IMR-90 (cell line): ENCODE measurements at regions not wholly inside any gene's neighbourhood (a gene's known extent, or its start where the extent isn't known, plus 50 kb on each side); places are given as distances from the start of the nearest gene placed in this dataset.

Experiments
- ATAC-seq: fragments of 200-7000 bp; cut with Tn5 transposase; 2 replicates; pipeline ENCODE4 v1.9.1; 2020; ENCODE audit warnings: low read depth, mild to moderate bottlenecking, moderate library complexity
- BruUV-seq: library from RNA; stranded (reverse); fragments of 400-500 nt; replicated peaks from 2 replicates; lab custom pipeline; 2021; lab: Mats Ljungman, UMichigan
- CTCF ChIA-PET: fragments of 300-600 bp; formaldehyde crosslinking; extraction: SDS; loops from one replicate; lab custom pipeline; 2021; ENCODE audit warnings: antibody characterized with exemption; lab: Yijun Ruan, JAX
- POLR2A ChIA-PET: fragments of 300-600 bp; sonication (Branson Sonifier 250); formaldehyde crosslinking; loops from one replicate; lab custom pipeline; 2022; ENCODE audit warnings: antibody characterized with exemption; ENCODE audit not compliant: unreplicated experiment; lab: Charles Lee
- DNase-seq: peaks from one replicate; pipeline ENCODE4 v3.0.0; 2013
- H2AFZ ChIP-seq: replicated peaks from 2 replicates; pipeline ENCODE3; 2013; ENCODE audit warnings: low read length, mild to moderate bottlenecking; ENCODE audit not compliant: poor library complexity
- H2AK5ac ChIP-seq: 2 replicates; pipeline ENCODE4 v1.6.1; 2013; ENCODE audit warnings: low read depth, low read length, inconsistent platforms
- H2AK9ac ChIP-seq: replicated peaks from 2 replicates; pipeline ENCODE3; 2013; ENCODE audit warnings: mild to moderate bottlenecking, low read depth, low read length, moderate library complexity; ENCODE audit not compliant: poor library complexity
- H2BK120ac ChIP-seq: 2 replicates; pipeline ENCODE4 v1.6.1; 2013; ENCODE audit warnings: low read depth, low read length, inconsistent platforms
- H2BK15ac ChIP-seq: 3 replicates; pipeline ENCODE4 v1.6.1; 2013; ENCODE audit warnings: low read depth, low read length, inconsistent platforms
- H2BK20ac ChIP-seq: 2 replicates; pipeline ENCODE4 v1.6.1; 2013; ENCODE audit warnings: low read depth, mild to moderate bottlenecking, inconsistent platforms, low read length, moderate library complexity
- H2BK5ac ChIP-seq: 2 replicates; pipeline ENCODE4 v1.6.1; 2013; ENCODE audit warnings: mild to moderate bottlenecking, low read depth, low read length, inconsistent platforms; ENCODE audit not compliant: poor library complexity, severe bottlenecking
- H3K14ac ChIP-seq: replicated peaks from 2 replicates; pipeline ENCODE4 v1.6.1; 2013; ENCODE audit warnings: low read depth, low read length, inconsistent platforms
- H3K18ac ChIP-seq: 2 replicates; pipeline ENCODE4 v1.6.1; 2013; ENCODE audit warnings: low read depth, low read length, control low read depth
- H3K23ac ChIP-seq: 2 replicates; pipeline ENCODE4 v1.6.1; 2013; ENCODE audit warnings: low read depth, low read length, inconsistent platforms
- H3K27ac ChIP-seq: 2 replicates; pipeline ENCODE4 v1.5.1; 2013; ENCODE audit warnings: mild to moderate bottlenecking, control low read depth, low read length; ENCODE audit not compliant: insufficient read depth
- H3K27me3 ChIP-seq: 2 replicates; pipeline ENCODE4 v1.6.1; 2013; ENCODE audit warnings: low read length; ENCODE audit not compliant: control insufficient read depth, insufficient read depth
- H3K36me3 ChIP-seq: 2 replicates; pipeline ENCODE4 v1.6.1; 2013; ENCODE audit warnings: low read length, mixed read lengths; ENCODE audit not compliant: control insufficient read depth, insufficient read depth
- H3K4ac ChIP-seq: 2 replicates; pipeline ENCODE4 v1.6.1; 2013; ENCODE audit warnings: low read depth, low read length, inconsistent platforms
- H3K4me1 ChIP-seq: 2 replicates; pipeline ENCODE4 v1.6.1; 2013; ENCODE audit warnings: low read length, mixed read lengths; ENCODE audit not compliant: control insufficient read depth, insufficient read depth
- H3K4me2 ChIP-seq: 2 replicates; pipeline ENCODE4 v1.6.1; 2013; ENCODE audit warnings: low read depth, mild to moderate bottlenecking, control low read depth, low read length, moderate library complexity
- H3K4me3 ChIP-seq: 2 replicates; pipeline ENCODE4 v1.5.1; 2013; ENCODE audit warnings: low read depth, mild to moderate bottlenecking, control low read depth, low read length, moderate library complexity; ENCODE audit not compliant: insufficient read depth
- H3K56ac ChIP-seq: 2 replicates; pipeline ENCODE4 v1.6.1; 2013; ENCODE audit warnings: low read length, inconsistent platforms; ENCODE audit not compliant: insufficient read depth; ENCODE audit errors: extremely low read depth
- H3K79me1 ChIP-seq, 2 experiments: 2 replicates each; pipeline ENCODE4 v1.6.1; 2013; ENCODE audit warnings: low read length in 2 of 2, inconsistent platforms in 1 of 2, low read depth in 1 of 2
- H3K9ac ChIP-seq: 2 replicates; pipeline ENCODE4 v1.6.1; 2013; ENCODE audit warnings: low read depth, low read length, control low read depth
- H3K9me1 ChIP-seq: 2 replicates; pipeline ENCODE4 v1.6.1; 2013; ENCODE audit warnings: low read length, inconsistent platforms; ENCODE audit not compliant: insufficient read depth
- H3K9me3 ChIP-seq: 2 replicates; pipeline ENCODE4 v1.6.1; 2013; ENCODE audit warnings: low read length; ENCODE audit not compliant: control insufficient read depth, insufficient read depth
- H4K20me1 ChIP-seq: 2 replicates; pipeline ENCODE4 v1.6.1; 2013; ENCODE audit warnings: low read length, inconsistent platforms; ENCODE audit not compliant: insufficient read depth
- H4K5ac ChIP-seq: 2 replicates; pipeline ENCODE4 v1.6.1; 2013; ENCODE audit warnings: mild to moderate bottlenecking, low read depth, low read length, control low read depth
- H4K8ac ChIP-seq, 2 experiments: 2 replicates each; pipeline ENCODE4 v1.6.1; 2013; ENCODE audit warnings: low read depth in 2 of 2, low read length in 2 of 2, control low read depth in 1 of 2, inconsistent platforms in 1 of 2
- H4K91ac ChIP-seq: 2 replicates; pipeline ENCODE4 v1.6.1; 2013; ENCODE audit warnings: low read depth, low read length, inconsistent platforms; ENCODE audit not compliant: insufficient read depth
- MAFK ChIP-seq: IDR thresholded peaks from 2 replicates; pipeline ENCODE4 v1.6.1; 2012; ENCODE audit warnings: low read depth, low read length, improper control_type of control experiment
- MAZ ChIP-seq: IDR thresholded peaks from 2 replicates; pipeline ENCODE4 v1.6.1; 2012; ENCODE audit warnings: low read depth, mild to moderate bottlenecking, low read length, improper control_type of control experiment, moderate library complexity, borderline replicate concordance
- WGBS, 2 experiments: methylation state at CpG; one replicate each; pipeline versions ENCODE4 v1.1.5 to v1.1.7; 2013; ENCODE audit warnings: missing lambda C conversion rate in 2 of 2; ENCODE audit not compliant: insufficient read length in 1 of 2; ENCODE audit errors: extremely low coverage in 2 of 2; 5-methylcytosine and 5-hydroxymethylcytosine counted together
- dilution Hi-C: fragments of 300-500 bp; cut with HindIII; formaldehyde crosslinking; loops from one replicate; pipeline ENCODE4 v1.14.3; 2018; ENCODE audit warnings: low sequenced_read_pairs; ENCODE audit not compliant: unreplicated experiment
- in situ Hi-C: fragments of 300-500 bp; cut with MboI; formaldehyde crosslinking; loops from 3 replicates; pipeline ENCODE4 v1.14.3; 2019; ENCODE audit warnings: low sequenced_read_pairs, inconsistent platforms, mixed read lengths
- intact Hi-C: fragments of 100-400 bp; cut with micrococcal nuclease; formaldehyde crosslinking; loops from 2 replicates; pipeline ENCODE4 v1.10.0; 2022

DNA sequence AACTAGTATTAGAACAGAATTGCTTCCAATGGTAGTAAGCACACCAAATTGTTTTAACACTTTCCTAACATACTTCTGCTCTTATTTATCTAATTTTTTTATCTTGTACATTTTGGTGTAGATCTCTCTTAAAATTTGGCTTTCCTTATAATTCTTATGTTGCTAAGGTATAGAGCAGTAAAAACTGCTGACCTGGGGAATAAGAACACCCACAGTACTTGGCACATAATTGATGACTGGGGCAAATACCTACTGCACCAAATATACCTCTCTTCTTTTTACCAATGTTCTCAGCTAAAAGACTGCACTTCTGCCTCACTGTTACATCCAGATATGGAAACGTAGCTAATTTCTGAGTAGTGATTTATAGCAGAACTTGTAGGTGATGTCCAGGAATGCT lies 642.2 kb downstream of the LIG4 start:
- H3K9me1 ChIP-seq = 0 out of 2 replicates have a peak, but pooled peaks cover 3% of the 10 kb centered on the region
- dilution Hi-C loops = no loop called here
- no peak for ATAC-seq

More for the DNA sequence above, 642.2 kb downstream of the LIG4 start:
- TF ChIP-seq MAZ (no peak), MAFK (peak; percentile 71)
- Histone ChIP-seq H2AK9ac (no peak overlapping the region), H4K20me1 (0 out of 2 replicates have a peak, but pooled peaks cover 2% of the 10 kb centered on the region), H2BK15ac (no peak overlapping the region), H3K23ac (no peak overlapping the region), H3K27me3 (no peaks in the 10 kb centered on the region), H3K18ac (no peak overlapping the region), H4K8ac (no peak overlapping the region), H3K14ac (0 out of 2 replicates have a peak overlapping the region, but pooled peaks have one; percentile 29), H3K4me1 (no peaks in the 10 kb centered on the region; the same call in 1 of the 2 replicates), H3K4me3 (no peak overlapping the region), H3K4ac (no peak overlapping the region), H3K9me3 (no peaks in the 10 kb centered on the region), H3K36me3 (no peaks in the 10 kb centered on the region), H4K91ac (no peak overlapping the region), H3K79me1 (peaks cover 24 to 37% of the 10 kb centered on the region in 2 experiments), H2AK5ac (no peak overlapping the region), H3K56ac (no peak overlapping the region), H3K4me2 (no peak overlapping the region), H2AFZ (no peak overlapping the region), H2BK5ac (no peak overlapping the region), H3K27ac (no peak overlapping the region), H2BK20ac (no peak overlapping the region), H4K5ac (no peak overlapping the region), H2BK120ac (no peak overlapping the region), H3K9ac (no peak overlapping the region)
- ChIA-PET CTCF (no interaction called here), POLR2A (no interaction called here)
- intact Hi-C loops (loop anchor here (10.0 kb wide), 1 partner anchor 358 kb away; no protein-coding TSS in a partner anchor), in situ Hi-C loops (no loop called here)
- WGBS, 2 experiments = no CpG with 5 or more reads among the region's 1 CpG
- no TSS peak for BruUV-seq
- DNase-seq = no peak
